ENCODE measurements at regions not wholly inside any gene's neighbourhood (a gene's known extent, or its start where the extent isn't known, plus 50 kb on each side); places are given as distances from the start of the nearest gene placed in this dataset.

DNA sequence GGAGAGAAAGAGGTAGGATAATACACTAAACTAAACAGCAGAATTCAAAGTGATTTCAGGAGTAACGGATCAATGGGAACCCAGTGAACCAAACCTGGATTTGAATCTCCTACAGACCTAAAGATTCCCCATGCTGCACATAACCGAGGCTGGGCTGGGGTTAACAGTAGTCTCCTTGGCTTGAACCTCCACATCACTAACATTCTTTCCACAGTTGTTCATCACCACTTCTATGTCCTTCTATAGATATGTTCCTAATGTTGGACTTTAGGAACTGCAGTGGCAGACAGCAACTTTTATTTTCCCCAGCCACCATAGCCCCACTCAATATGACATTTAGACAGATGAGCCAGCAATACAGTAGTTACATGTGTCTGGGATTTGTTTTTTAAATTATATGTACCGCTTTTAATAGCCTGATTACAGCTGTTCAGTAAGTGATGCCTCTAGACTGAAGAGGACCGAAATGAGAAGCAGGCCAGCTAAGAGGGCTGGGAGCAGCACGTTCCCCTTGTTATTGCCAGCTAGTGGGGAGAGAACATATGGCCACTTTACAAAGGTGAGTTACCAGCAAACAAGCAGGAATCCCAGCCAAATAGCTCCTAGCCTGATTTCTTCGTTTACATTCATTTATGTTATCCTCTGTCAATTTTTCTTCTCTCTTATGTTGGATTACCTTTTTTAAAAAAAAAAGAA, 472.6 kb upstream of the CDIN1 start:
- Histone ChIP-seq H3K4me1 (peaks cover 0 to 38% (median 4%) of the 10 kb centered on the region in 3 donors), H3K4me3 (no peak overlapping the region), H3K27ac (peak overlapping the region; percentile 34 to 73 (median 59)), H3K27me3 (no peaks in the 10 kb centered on the region), H3K36me3 (no peaks in the 10 kb centered on the region), H3K9me3 (no peaks in the 10 kb centered on the region)
- WGBS, 2 donors (ENCODE audit: low coverage in 1 of 2), result 41 to 46% methylated on average over 6 of the region's 6 CpGs
- ATAC-seq, result peak; percentile 39
- TF ChIP-seq POLR2A (IDR thresholded peaks at IDR 0.05), result no peak
- no peak for TF ChIP-seq POLR2AphosphoS5 (IDR thresholded peaks at IDR 0.05)
- no peak for TF ChIP-seq EP300 (IDR thresholded peaks at IDR 0.05)
- TF ChIP-seq, protein P1, sequence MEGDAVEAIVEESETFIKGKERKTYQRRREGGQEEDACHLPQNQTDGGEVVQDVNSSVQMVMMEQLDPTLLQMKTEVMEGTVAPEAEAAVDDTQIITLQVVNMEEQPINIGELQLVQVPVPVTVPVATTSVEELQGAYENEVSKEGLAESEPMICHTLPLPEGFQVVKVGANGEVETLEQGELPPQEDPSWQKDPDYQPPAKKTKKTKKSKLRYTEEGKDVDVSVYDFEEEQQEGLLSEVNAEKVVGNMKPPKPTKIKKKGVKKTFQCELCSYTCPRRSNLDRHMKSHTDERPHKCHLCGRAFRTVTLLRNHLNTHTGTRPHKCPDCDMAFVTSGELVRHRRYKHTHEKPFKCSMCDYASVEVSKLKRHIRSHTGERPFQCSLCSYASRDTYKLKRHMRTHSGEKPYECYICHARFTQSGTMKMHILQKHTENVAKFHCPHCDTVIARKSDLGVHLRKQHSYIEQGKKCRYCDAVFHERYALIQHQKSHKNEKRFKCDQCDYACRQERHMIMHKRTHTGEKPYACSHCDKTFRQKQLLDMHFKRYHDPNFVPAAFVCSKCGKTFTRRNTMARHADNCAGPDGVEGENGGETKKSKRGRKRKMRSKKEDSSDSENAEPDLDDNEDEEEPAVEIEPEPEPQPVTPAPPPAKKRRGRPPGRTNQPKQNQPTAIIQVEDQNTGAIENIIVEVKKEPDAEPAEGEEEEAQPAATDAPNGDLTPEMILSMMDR (IDR thresholded peaks at IDR 0.05), result no peak

DNA sequence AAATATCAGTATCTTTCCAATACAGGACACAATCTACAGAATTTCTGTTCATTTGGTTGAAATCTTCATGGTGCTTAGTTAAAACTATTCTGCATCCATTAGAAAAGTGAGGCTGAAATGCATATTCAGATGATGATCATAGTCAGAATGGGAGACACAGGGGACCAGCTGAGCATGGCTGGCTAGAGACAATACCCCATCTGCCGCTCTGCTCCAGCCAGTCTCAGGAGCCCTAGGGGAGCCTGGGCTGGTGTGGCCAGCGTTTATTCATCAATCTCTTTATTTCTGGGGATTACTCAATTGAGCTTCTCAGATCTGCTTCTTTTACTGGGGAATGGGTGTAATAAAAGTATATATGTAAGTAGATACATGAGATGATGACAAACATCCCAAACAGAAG, 470.9 kb upstream of the CDIN1 start:
- Histone ChIP-seq H3K4me3 (no peak overlapping the region), H3K36me3 (no peaks in the 10 kb centered on the region), H3K4me1 (peaks cover 0 to 33% (median 4%) of the 10 kb centered on the region in 3 donors), H3K27me3 (no peaks in the 10 kb centered on the region), H3K27ac (no peak overlapping the region), H3K9me3 (no peaks in the 10 kb centered on the region)
- 73 to 85% methylated on average over 2 of the region's 2 CpGs for WGBS, 2 donors (ENCODE audit: low coverage in 1 of 2)
- ATAC-seq, result no peak
- TF ChIP-seq POLR2A (IDR thresholded peaks at IDR 0.05), result no peak
- TF ChIP-seq, protein P1 (IDR thresholded peaks at IDR 0.05), result no peak
- TF ChIP-seq POLR2AphosphoS5 (IDR thresholded peaks at IDR 0.05), result no peak
- no peak for TF ChIP-seq EP300 (IDR thresholded peaks at IDR 0.05)

DNA sequence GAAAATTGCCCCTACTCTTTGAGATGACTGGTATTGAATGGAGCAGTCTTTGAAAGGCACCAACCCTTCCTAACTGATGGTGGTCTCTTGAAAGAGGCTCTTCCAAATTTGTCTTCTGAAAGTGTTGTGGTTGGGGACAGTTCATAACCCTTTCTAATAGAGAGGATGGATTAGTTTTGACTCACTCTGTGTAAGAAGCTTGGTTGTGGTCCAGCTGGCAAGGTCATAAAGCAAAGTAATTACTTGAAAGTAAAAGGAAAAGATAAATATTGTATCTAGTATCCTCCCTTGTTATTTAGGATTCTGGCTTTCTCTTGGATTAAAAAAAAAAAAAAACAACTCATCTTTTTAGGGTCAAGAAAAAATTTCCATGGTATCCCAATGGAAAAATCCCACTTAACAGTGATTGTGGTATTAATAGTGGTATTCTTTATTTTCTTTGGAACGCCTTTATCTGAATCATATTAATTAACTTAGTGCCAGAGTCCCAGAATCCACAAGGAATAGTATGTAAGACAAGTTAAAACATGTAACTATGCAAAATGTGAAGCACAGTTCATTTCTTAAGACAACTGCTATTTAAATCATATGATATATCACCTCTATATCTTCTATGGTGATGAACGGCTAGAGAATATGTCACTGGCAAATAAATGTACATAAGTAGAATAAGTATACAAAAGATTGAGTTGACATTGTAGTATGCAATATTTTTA, 469.3 kb upstream of the CDIN1 start:
- no peaks in the 10 kb centered on the region for H3K36me3 ChIP-seq
- H3K4me3 ChIP-seq, result no peak overlapping the region
- H3K27ac ChIP-seq, result peak overlapping the region in 3 of 4 donors; percentile 8 to 43 (median 15)
- ATAC-seq, result no peak
- TF ChIP-seq POLR2AphosphoS5 (IDR thresholded peaks at IDR 0.05) (no peak), POLR2A (IDR thresholded peaks at IDR 0.05) (no peak), EP300 (IDR thresholded peaks at IDR 0.05) (no peak)
- TF ChIP-seq, protein P1 (IDR thresholded peaks at IDR 0.05), result no peak
- H3K4me1 ChIP-seq, result peaks cover 0 to 33% (median 4%) of the 10 kb centered on the region in 3 donors
- no peaks in the 10 kb centered on the region for H3K9me3 ChIP-seq
- 13 to 28% methylated on average over 2 of the region's 2 CpGs for WGBS, 2 donors (ENCODE audit: low coverage in 1 of 2)
- no peaks in the 10 kb centered on the region for H3K27me3 ChIP-seq

DNA sequence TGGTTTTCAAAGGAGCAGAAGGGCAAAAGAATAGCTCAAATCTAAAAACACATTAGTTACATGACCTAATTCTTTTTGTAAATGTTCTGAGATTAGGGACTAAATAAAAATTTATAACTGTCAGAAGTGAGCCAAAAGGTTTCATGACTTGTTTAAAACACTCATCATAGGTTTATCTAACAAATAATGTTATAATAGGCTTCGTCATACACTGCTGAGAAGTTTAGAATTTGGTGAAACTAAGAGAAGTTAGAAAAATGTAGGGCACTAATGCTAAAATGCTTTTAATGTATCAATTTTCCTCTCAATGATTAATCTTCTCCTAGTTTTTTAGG, 468.8 kb upstream of the CDIN1 start:
- Histone ChIP-seq H3K4me3 (no peak overlapping the region), H3K36me3 (no peaks in the 10 kb centered on the region), H3K27me3 (no peaks in the 10 kb centered on the region), H3K9me3 (no peaks in the 10 kb centered on the region), H3K4me1 (peaks cover 0 to 33% (median 4%) of the 10 kb centered on the region in 3 donors), H3K27ac (peak overlapping the region in 2 of 4 donors; percentile 8 to 43)
- WGBS, 2 donors (ENCODE audit: low coverage in 1 of 2), result 17 to 30% methylated on average over 1 of the region's 1 CpG
- ATAC-seq, result no peak
- TF ChIP-seq EP300 (IDR thresholded peaks at IDR 0.05), result no peak
- TF ChIP-seq POLR2A (IDR thresholded peaks at IDR 0.05), result no peak
- TF ChIP-seq POLR2AphosphoS5 (IDR thresholded peaks at IDR 0.05), result peak; percentile 24
- TF ChIP-seq, protein P1 (IDR thresholded peaks at IDR 0.05), result no peak

All from gastroesophageal sphincter (tissue), 4 donors.